ENCODE measurements at regions not wholly inside any gene's neighbourhood (a gene's known extent, or its start where the extent isn't known, plus 50 kb on each side); places are given as distances from the start of the nearest gene placed in this dataset.

DNA sequence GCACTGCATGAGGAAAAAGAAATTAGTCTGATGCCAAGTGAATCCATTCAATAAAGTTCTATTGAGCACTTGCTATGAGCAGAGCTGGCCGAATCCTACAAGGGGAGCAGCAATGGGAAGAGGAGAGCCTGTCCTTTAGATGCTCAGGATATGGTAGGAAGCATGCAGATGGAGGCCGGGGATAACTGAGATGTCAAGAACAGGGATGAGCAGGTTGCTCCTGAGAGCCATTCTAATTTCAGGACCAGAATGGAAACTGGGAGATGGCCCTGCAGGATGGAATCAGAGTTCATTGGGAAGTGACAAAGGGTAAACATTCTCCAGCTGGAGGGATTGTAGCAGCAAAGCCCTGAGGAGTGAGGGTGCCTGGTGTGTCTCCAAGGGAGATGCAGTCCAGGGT lies 88.0 kb downstream of the CBLN1 start:
- TF ChIP-seq POLR2AphosphoS5 (IDR thresholded peaks at IDR 0.05), result no peak
- TF ChIP-seq, protein P1, sequence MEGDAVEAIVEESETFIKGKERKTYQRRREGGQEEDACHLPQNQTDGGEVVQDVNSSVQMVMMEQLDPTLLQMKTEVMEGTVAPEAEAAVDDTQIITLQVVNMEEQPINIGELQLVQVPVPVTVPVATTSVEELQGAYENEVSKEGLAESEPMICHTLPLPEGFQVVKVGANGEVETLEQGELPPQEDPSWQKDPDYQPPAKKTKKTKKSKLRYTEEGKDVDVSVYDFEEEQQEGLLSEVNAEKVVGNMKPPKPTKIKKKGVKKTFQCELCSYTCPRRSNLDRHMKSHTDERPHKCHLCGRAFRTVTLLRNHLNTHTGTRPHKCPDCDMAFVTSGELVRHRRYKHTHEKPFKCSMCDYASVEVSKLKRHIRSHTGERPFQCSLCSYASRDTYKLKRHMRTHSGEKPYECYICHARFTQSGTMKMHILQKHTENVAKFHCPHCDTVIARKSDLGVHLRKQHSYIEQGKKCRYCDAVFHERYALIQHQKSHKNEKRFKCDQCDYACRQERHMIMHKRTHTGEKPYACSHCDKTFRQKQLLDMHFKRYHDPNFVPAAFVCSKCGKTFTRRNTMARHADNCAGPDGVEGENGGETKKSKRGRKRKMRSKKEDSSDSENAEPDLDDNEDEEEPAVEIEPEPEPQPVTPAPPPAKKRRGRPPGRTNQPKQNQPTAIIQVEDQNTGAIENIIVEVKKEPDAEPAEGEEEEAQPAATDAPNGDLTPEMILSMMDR (IDR thresholded peaks at IDR 0.05), result no peak
- TF ChIP-seq POLR2A (IDR thresholded peaks at IDR 0.05), result no peak
- no peak for TF ChIP-seq EP300 (IDR thresholded peaks at IDR 0.05; ENCODE audit: low read depth)
- H3K4me1 ChIP-seq, result no peaks in the 10 kb centered on the region
- H3K9me3 ChIP-seq, result no peaks in the 10 kb centered on the region
- H3K27ac ChIP-seq, result no peak overlapping the region
- H3K27me3 ChIP-seq, result no peaks in the 10 kb centered on the region
- DNase-seq, result no peak
- in situ Hi-C loops (cut with MboI; ENCODE audit: low pct_ligation_motif_present in 1 of 4, low pct_unique_long_range_greater_than_20kb in 1 of 4, low sequenced_read_pairs in 3 of 4) (no loop called here), intact Hi-C loops (cut with DNase I; ENCODE audit: low total_unique reads) (no loop called here)
- H3K4me3 ChIP-seq, result no peak overlapping the region
- no peaks in the 10 kb centered on the region for H3K36me3 ChIP-seq
- 71 to 86% methylated on average over 2 of the region's 2 CpGs for WGBS, 2 donors (ENCODE audit: low coverage in 1 of 2)

DNA sequence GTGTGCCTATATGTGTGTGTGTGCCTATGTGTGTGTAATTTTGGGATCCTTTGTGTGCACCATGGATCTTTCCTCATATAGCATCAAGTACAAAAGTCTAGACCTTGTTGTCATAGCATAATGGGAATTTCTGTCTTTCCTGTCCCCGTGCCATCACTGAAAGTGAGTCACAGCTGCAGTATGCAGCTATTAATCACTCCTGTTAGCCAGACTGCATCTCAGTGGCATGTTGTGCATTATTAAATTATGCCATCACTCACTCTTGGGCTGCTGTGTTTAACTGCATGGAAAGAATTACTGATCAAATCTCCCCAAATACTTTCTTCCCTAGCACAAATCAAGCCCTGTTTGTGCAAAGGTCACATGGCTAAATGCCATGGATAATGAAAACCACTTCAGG lies 92.4 kb downstream of the CBLN1 start:
- WGBS, 2 donors (ENCODE audit: low coverage in 1 of 2), result 24 to 80% methylated on average over 1 of the region's 1 CpG

DNA sequence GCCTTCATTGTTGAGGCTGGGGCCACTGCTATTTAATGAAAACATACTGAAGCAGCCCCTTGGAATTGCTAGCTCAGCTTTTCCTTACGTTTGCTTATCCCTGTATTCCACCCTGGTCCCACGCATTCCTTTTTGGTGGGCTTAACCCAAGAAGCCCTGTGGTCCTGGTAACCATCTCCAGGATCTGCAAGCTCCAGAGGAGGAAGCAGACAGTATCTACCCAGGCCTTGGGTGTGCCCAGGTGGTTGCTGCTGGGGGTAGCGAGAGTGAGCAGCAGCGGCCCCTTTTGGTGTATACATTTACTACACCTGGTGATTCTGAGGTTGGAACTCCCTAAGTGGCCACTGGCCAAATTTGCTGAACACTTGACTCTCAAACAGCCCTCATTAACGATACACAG lies 97.7 kb downstream of the CBLN1 start:
- H3K9me3 ChIP-seq, result no peaks in the 10 kb centered on the region
- no peak overlapping the region for H3K4me3 ChIP-seq
- no peak for TF ChIP-seq POLR2AphosphoS5 (IDR thresholded peaks at IDR 0.05)
- TF ChIP-seq, protein P1 (IDR thresholded peaks at IDR 0.05), result peak; percentile 30 to 65 (median 54)
- H3K36me3 ChIP-seq, result no peaks in the 10 kb centered on the region
- intact Hi-C loops (cut with DNase I; ENCODE audit: low total_unique reads), result no loop called here
- 31% methylated on average over 5 of the region's 5 CpGs; no CpG with 5 or more reads in 1 of the 2 donors for WGBS, 2 donors (ENCODE audit: low coverage in 1 of 2)
- in situ Hi-C loops (cut with MboI; ENCODE audit: low pct_ligation_motif_present in 1 of 4, low pct_unique_long_range_greater_than_20kb in 1 of 4, low sequenced_read_pairs in 3 of 4), result loop anchor here in 1 of 4 donors (10.0 kb wide), 1 partner anchor 189 kb away; no protein-coding TSS in a partner anchor
- no peaks in the 10 kb centered on the region for H3K27me3 ChIP-seq
- H3K27ac ChIP-seq, result no peak overlapping the region
- peak; percentile 73 for DNase-seq
- peaks cover 0 to 47% (median 25%) of the 10 kb centered on the region in 4 donors for H3K4me1 ChIP-seq

More for the DNA sequence above, 92.4 kb downstream of the CBLN1 start:
- Histone ChIP-seq H3K4me3 (no peak overlapping the region), H3K36me3 (no peaks in the 10 kb centered on the region), H3K27me3 (no peaks in the 10 kb centered on the region), H3K4me1 (no peaks in the 10 kb centered on the region), H3K27ac (no peak overlapping the region), H3K9me3 (no peaks in the 10 kb centered on the region)
- TF ChIP-seq EP300 (IDR thresholded peaks at IDR 0.05; ENCODE audit: low read depth), result no peak
- no peak for TF ChIP-seq POLR2A (IDR thresholded peaks at IDR 0.05)
- TF ChIP-seq, protein P1 (IDR thresholded peaks at IDR 0.05), result no peak
- TF ChIP-seq POLR2AphosphoS5 (IDR thresholded peaks at IDR 0.05), result no peak
- in situ Hi-C loops (cut with MboI; ENCODE audit: low pct_ligation_motif_present in 1 of 4, low pct_unique_long_range_greater_than_20kb in 1 of 4, low sequenced_read_pairs in 3 of 4) (loop anchor here in 1 of 4 donors (10.0 kb wide), 1 partner anchor 194 kb away; no protein-coding TSS in a partner anchor), intact Hi-C loops (cut with DNase I; ENCODE audit: low total_unique reads) (no loop called here)
- DNase-seq, result no peak

DNA sequence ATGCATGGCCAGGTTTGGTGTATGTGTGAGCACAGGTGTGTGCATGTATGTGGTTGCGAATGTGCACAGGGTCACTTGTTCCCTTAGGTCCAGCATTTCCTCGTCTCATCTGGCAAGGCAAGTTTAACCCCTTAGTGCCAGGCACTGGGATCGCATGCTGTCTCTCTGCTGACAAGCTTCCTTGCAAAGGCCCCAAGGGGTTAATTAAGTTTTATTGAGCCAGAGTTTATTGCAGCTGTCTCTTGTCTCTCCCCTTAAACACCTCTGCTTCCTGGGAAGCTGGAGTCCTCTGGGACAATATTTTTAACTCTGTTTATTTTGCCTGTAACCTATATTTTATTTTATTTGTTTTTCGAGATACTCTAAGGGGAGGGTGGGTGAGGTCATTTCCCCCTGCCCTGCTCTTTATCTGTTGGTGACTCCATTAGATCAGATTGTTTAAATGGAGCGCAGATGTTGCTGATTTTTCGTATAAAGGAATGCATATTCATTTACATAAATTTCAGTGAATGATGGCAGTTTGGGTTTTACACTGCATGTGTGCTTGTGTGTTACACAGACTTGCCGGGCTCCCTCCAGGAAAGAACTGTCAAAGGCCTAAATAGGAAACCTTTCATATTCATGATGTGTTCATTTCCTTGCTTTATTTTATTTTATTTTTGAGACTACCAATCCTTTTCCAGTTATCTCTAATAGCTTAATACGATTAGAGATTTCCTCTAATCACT lies 99.7 kb downstream of the CBLN1 start:
- H3K9me3 ChIP-seq, result no peaks in the 10 kb centered on the region
- TF ChIP-seq POLR2A (IDR thresholded peaks at IDR 0.05) (no peak), EP300 (IDR thresholded peaks at IDR 0.05; ENCODE audit: low read depth) (no peak), POLR2AphosphoS5 (IDR thresholded peaks at IDR 0.05) (peak in 1 of 3 donors; percentile 13)
- TF ChIP-seq, protein P1 (IDR thresholded peaks at IDR 0.05), result no peak
- H3K4me3 ChIP-seq, result no peak overlapping the region
- in situ Hi-C loops (cut with MboI; ENCODE audit: low pct_ligation_motif_present in 1 of 4, low pct_unique_long_range_greater_than_20kb in 1 of 4, low sequenced_read_pairs in 3 of 4), result loop anchor here in 1 of 4 donors (10.0 kb wide), 1 partner anchor 187 kb away; no protein-coding TSS in a partner anchor
- H3K36me3 ChIP-seq, result no peaks in the 10 kb centered on the region
- intact Hi-C loops (cut with DNase I; ENCODE audit: low total_unique reads), result no loop called here
- 17 to 20% methylated on average over 5 to 8 of the region's 8 CpGs for WGBS, 2 donors (ENCODE audit: low coverage in 1 of 2)
- H3K4me1 ChIP-seq, result peaks cover 0 to 47% (median 25%) of the 10 kb centered on the region in 4 donors
- peak overlapping the region; percentile 1 to 61 (median 30) for H3K27ac ChIP-seq
- H3K27me3 ChIP-seq, result no peaks in the 10 kb centered on the region
- DNase-seq, result peak; percentile 57
